ENCODE measurements at regions not wholly inside any gene's neighbourhood (a gene's known extent, or its start where the extent isn't known, plus 50 kb on each side); places are given as distances from the start of the nearest gene placed in this dataset.

DNA sequence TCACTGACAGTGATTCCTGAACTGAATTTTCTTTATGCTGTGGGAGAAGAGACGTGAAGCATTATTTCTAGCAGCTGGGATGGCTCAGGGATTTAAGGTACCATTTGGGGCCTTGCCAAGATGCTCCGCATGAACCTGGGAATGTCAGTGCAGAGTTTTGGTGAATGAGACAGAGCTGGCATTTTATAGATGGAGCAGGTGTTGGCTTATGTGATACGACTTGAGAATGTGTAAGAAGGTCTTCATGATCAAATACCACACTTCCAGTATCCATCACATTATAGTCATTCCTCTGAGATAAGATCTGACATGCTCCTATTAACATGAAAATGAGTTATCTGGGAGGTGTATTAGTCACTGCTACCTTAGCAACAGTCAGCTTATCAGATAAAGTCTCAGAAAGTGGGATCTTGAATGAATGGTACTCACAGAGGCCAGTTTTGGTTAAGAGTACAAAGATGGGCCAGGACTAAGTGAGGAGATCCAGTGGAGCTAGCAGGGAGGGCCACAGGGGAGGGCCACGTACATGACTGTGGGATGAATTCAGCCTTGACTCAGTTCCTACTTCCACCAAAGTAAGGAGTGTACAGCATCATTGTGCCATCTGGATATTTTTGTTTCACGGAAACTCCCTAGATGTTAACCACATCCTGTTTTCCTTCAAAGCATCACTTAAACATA is 116.7 kb downstream of the SPCS3 start:
- Histone ChIP-seq H3K9me3 (replicated peaks) (no peaks in the 10 kb centered on the region), H3K4me3 (no peak overlapping the region), H3K27ac (replicated peaks) (no peak overlapping the region), H3K27me3 (ENCODE audit: low read depth) (no peaks in the 10 kb centered on the region), H3K4me1 (peaks cover 5% of the 10 kb centered on the region), H3K36me3 (no peaks in the 10 kb centered on the region)
- intact Hi-C loops (cut with micrococcal nuclease): no loop called here
- DNase-seq: no peak
- TF ChIP-seq, protein P1, sequence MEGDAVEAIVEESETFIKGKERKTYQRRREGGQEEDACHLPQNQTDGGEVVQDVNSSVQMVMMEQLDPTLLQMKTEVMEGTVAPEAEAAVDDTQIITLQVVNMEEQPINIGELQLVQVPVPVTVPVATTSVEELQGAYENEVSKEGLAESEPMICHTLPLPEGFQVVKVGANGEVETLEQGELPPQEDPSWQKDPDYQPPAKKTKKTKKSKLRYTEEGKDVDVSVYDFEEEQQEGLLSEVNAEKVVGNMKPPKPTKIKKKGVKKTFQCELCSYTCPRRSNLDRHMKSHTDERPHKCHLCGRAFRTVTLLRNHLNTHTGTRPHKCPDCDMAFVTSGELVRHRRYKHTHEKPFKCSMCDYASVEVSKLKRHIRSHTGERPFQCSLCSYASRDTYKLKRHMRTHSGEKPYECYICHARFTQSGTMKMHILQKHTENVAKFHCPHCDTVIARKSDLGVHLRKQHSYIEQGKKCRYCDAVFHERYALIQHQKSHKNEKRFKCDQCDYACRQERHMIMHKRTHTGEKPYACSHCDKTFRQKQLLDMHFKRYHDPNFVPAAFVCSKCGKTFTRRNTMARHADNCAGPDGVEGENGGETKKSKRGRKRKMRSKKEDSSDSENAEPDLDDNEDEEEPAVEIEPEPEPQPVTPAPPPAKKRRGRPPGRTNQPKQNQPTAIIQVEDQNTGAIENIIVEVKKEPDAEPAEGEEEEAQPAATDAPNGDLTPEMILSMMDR (IDR thresholded peaks at IDR 0.05; ENCODE audit: borderline replicate concordance): no peak

DNA sequence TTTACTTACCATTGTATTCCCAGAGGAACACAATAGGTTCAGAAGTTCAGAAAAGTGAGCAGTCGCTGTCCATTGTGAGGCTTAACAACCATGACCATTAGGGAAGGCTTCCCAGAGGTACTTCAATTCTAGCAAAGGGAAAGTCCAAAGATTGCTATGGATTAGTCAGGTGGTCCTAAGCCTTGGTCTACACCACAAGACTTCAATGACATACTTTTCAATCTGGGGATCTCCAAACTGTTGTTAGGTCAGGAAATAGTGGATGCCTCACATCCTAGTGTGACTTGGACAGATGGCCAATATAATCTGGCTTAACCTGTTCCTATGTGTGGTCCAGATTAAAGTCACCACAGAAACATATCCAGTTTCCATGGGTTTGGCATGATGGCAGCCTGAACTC is 118.0 kb downstream of the SPCS3 start:
- H3K36me3 ChIP-seq: no peaks in the 10 kb centered on the region
- no peak for DNase-seq
- intact Hi-C loops (cut with micrococcal nuclease): no loop called here
- no peak overlapping the region for H3K27ac ChIP-seq (replicated peaks)
- H3K4me1 ChIP-seq: peaks cover 5% of the 10 kb centered on the region
- no peaks in the 10 kb centered on the region for H3K9me3 ChIP-seq (replicated peaks)
- no peak overlapping the region for H3K4me3 ChIP-seq
- no peaks in the 10 kb centered on the region for H3K27me3 ChIP-seq (ENCODE audit: low read depth)
- TF ChIP-seq, protein P1 (IDR thresholded peaks at IDR 0.05; ENCODE audit: borderline replicate concordance): no peak

DNA sequence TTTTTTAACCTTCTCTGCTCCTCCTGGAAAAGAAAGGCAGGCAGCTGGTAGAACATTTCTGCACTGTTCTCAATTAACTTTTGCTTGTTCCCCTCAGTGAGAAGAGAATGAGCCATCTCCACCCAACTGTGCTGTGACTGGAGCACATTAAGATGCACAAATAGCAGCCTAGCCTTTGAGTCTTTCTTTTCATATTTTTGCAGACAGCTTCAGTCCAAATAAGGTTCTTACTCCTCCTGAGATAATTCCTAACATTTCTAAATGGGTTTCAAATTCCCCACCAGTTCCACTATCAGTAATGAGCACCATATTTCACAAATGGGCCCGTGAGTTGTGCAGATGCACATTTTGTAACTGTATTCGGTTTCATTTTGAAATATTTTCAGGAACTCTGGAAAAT is 118.6 kb downstream of the SPCS3 start:
- no peak overlapping the region for H3K4me3 ChIP-seq
- H3K4me1 ChIP-seq: peaks cover 5% of the 10 kb centered on the region
- intact Hi-C loops (cut with micrococcal nuclease): no loop called here

DNA sequence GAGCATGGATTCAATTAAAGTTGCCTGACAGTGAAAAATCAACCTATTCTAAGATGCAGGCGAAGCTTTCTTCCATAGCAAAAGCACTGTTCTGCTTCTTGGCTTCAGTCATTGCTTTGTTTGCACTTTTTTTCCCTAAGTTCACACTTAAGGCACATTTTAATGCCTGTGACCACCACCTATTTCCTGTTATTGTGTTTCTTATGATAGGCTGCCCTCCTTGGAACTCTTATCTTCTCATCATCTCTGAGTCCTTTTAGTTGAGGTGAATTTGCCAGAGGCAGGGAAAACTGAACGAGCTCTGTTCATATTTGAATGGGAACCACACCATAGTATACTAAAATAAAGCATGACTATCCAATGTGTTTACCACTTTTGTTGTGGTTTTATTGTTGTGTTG is 119.8 kb downstream of the SPCS3 start:
- no peaks in the 10 kb centered on the region for H3K9me3 ChIP-seq (replicated peaks)
- no peaks in the 10 kb centered on the region for H3K36me3 ChIP-seq
- TF ChIP-seq, protein P1 (IDR thresholded peaks at IDR 0.05; ENCODE audit: borderline replicate concordance): no peak
- no peak overlapping the region for H3K4me3 ChIP-seq
- peaks cover 5% of the 10 kb centered on the region for H3K4me1 ChIP-seq
- no peaks in the 10 kb centered on the region for H3K27me3 ChIP-seq (ENCODE audit: low read depth)
- peak overlapping the region; percentile 1 for H3K27ac ChIP-seq (replicated peaks)
- intact Hi-C loops (cut with micrococcal nuclease): no loop called here
- DNase-seq: no peak

More for the DNA sequence above, 118.6 kb downstream of the SPCS3 start:
- no peaks in the 10 kb centered on the region for H3K27me3 ChIP-seq (ENCODE audit: low read depth)
- TF ChIP-seq, protein P1 (IDR thresholded peaks at IDR 0.05; ENCODE audit: borderline replicate concordance): no peak
- no peaks in the 10 kb centered on the region for H3K36me3 ChIP-seq
- no peak for DNase-seq
- H3K27ac ChIP-seq (replicated peaks): no peak overlapping the region
- H3K9me3 ChIP-seq (replicated peaks): no peaks in the 10 kb centered on the region

DNA sequence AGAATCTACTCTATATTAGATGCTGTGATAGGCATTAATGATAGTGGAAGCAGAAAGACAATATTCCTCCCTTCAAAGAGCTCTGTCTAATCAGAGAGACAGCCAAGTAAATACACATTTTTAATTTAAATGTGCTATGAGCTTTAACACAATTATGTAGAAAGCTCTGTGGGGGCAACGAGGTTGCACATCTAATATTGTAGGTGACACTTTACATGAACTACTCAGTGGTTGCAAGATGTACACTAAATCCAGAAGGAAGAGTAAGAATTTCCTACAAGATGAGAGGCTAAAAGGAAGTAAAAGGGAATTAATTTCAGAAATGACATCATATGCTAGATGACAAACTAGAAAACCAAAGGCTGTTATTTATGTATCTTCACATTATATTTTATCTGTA is 120.9 kb downstream of the SPCS3 start:
- Histone ChIP-seq H3K4me1 (peaks cover 5% of the 10 kb centered on the region), H3K27me3 (ENCODE audit: low read depth) (no peaks in the 10 kb centered on the region), H3K27ac (replicated peaks) (no peak overlapping the region), H3K36me3 (no peaks in the 10 kb centered on the region), H3K4me3 (no peak overlapping the region), H3K9me3 (replicated peaks) (no peaks in the 10 kb centered on the region)
- intact Hi-C loops (cut with micrococcal nuclease): no loop called here
- TF ChIP-seq, protein P1 (IDR thresholded peaks at IDR 0.05; ENCODE audit: borderline replicate concordance): no peak
- DNase-seq: no peak
